ENCODE measurements at regions not wholly inside any gene's neighbourhood (a gene's known extent, or its start where the extent isn't known, plus 50 kb on each side); places are given as distances from the start of the nearest gene placed in this dataset.

- H3K27ac ChIP-seq, result no peak overlapping the region
- no peaks in the 10 kb centered on the region for H3K4me1 ChIP-seq
- H3K4me3 ChIP-seq, result no peak overlapping the region
- no peak for DNase-seq
- intact Hi-C loops (cut with DNase I), result no loop called here
- H3K36me3 ChIP-seq (ENCODE audit: insufficient read depth in 1 of 2, low read depth in 1 of 2), result no peaks in the 10 kb centered on the region
- no peaks in the 10 kb centered on the region for H3K27me3 ChIP-seq (ENCODE audit: insufficient read depth in 3 of 3, low read length in 2 of 3)
- no peak for TF ChIP-seq CTCF (IDR thresholded peaks at IDR 0.05)
- ATAC-seq, result no peak
- WGBS, 3 donors, result 41 to 61% (median 43%) methylated on average over 5 of the region's 5 CpGs
- H3K9me3 ChIP-seq, result peaks cover 2% of the 10 kb centered on the region
Observed at GRCh38 chr3:117217760-117218316, 508.3 kb downstream of the TUSC7 start.

GRCh38 chr3:117218641-117219048 is 509.1 kb downstream of the TUSC7 start:
- whole genome bisulfite sequencing, 3 donors, result 21 to 34% (median 26%) methylated on average over 3 of the region's 3 CpGs
- intact Hi-C loops (cut with DNase I), result no loop called here
- no peak for ATAC-seq
- no peak for DNase-seq
- Histone ChIP-seq H3K9me3 (no peaks in the 10 kb centered on the region), H3K27me3 (ENCODE audit: insufficient read depth in 3 of 3, low read length in 2 of 3) (no peaks in the 10 kb centered on the region), H3K27ac (no peak overlapping the region), H3K36me3 (ENCODE audit: insufficient read depth in 1 of 2, low read depth in 1 of 2) (no peaks in the 10 kb centered on the region), H3K4me1 (no peaks in the 10 kb centered on the region), H3K4me3 (no peak overlapping the region)
- TF ChIP-seq CTCF (IDR thresholded peaks at IDR 0.05), result no peak

GRCh38 chr3:117219296-117219695 is 509.7 kb downstream of the TUSC7 start:
- H3K9me3 ChIP-seq, result no peaks in the 10 kb centered on the region
- H3K27ac ChIP-seq, result no peak overlapping the region
- no peak overlapping the region for H3K4me3 ChIP-seq
- ATAC-seq (no peak), DNase-seq (no peak)
- 70 to 77% (median 76%) methylated on average over 2 of the region's 2 CpGs for WGBS, 3 donors
- no peaks in the 10 kb centered on the region for H3K36me3 ChIP-seq (ENCODE audit: insufficient read depth in 1 of 2, low read depth in 1 of 2)
- no peak for TF ChIP-seq CTCF (IDR thresholded peaks at IDR 0.05)
- no peaks in the 10 kb centered on the region for H3K27me3 ChIP-seq (ENCODE audit: insufficient read depth in 3 of 3, low read length in 2 of 3)
- intact Hi-C loops (cut with DNase I), result no loop called here
- no peaks in the 10 kb centered on the region for H3K4me1 ChIP-seq

GRCh38 chr3:117226932-117227331 is 517.4 kb downstream of the TUSC7 start:
- ATAC-seq (no peak), DNase-seq (no peak)
- H3K27me3 ChIP-seq (ENCODE audit: insufficient read depth in 3 of 3, low read length in 2 of 3), result no peaks in the 10 kb centered on the region
- no peaks in the 10 kb centered on the region for H3K9me3 ChIP-seq
- H3K4me3 ChIP-seq, result no peak overlapping the region
- 57 to 63% (median 57%) methylated on average over 2 of the region's 2 CpGs for WGBS, 3 donors
- intact Hi-C loops (cut with DNase I), result no loop called here
- TF ChIP-seq CTCF (IDR thresholded peaks at IDR 0.05), result no peak
- no peaks in the 10 kb centered on the region for H3K4me1 ChIP-seq
- no peak overlapping the region for H3K27ac ChIP-seq
- H3K36me3 ChIP-seq (ENCODE audit: insufficient read depth in 1 of 2, low read depth in 1 of 2), result no peaks in the 10 kb centered on the region

- ATAC-seq (no peak), DNase-seq (no peak)
- H3K36me3 ChIP-seq (ENCODE audit: insufficient read depth in 1 of 2, low read depth in 1 of 2), result no peaks in the 10 kb centered on the region
- no peaks in the 10 kb centered on the region for H3K9me3 ChIP-seq
- no peaks in the 10 kb centered on the region for H3K27me3 ChIP-seq (ENCODE audit: insufficient read depth in 3 of 3, low read length in 2 of 3)
- no peak for TF ChIP-seq CTCF (IDR thresholded peaks at IDR 0.05)
- no peak overlapping the region for H3K4me3 ChIP-seq
- no peak overlapping the region for H3K27ac ChIP-seq
- no peaks in the 10 kb centered on the region for H3K4me1 ChIP-seq
- intact Hi-C loops (cut with DNase I), result no loop called here
- 45 to 86% (median 67%) methylated on average over 1 of the region's 1 CpG for WGBS, 3 donors
Observed at GRCh38 chr3:117228466-117228865, 518.9 kb downstream of the TUSC7 start.
